Keratinocyte (primary cell): ENCODE measurements at regions not wholly inside any gene's neighbourhood (a gene's known extent, or its start where the extent isn't known, plus 50 kb on each side); places are given as distances from the start of the nearest gene placed in this dataset.

Experiments
- CTCF ChIP-seq, 3 experiments: IDR thresholded peaks in 1 of 3; conservative IDR thresholded peaks in 1 of 3; optimal IDR thresholded peaks in 1 of 3; 2 replicates in 2 of 3; 3 replicates in 1 of 3; pipeline versions ENCODE3 to v1.5.1; 2011; ENCODE audit warnings: low read length in 3 of 3, mild to moderate bottlenecking in 3 of 3, moderate library complexity in 2 of 3, control low read depth in 1 of 3, inconsistent platforms in 1 of 3; ENCODE audit not compliant: insufficient read depth in 2 of 3; ENCODE audit errors: extremely low read depth in 1 of 3
- EZH2 ChIP-seq: IDR thresholded peaks from one replicate; pipeline ENCODE4 v1.6.1; 2012; ENCODE audit warnings: inconsistent platforms, mild to moderate bottlenecking, low read length, moderate library complexity

GRCh38 chr2:2729246-2729645 lies 398.2 kb upstream of the MYT1L start:
- TF ChIP-seq CTCF (optimal IDR thresholded peaks at IDR 0.05 in 1 of 3, IDR thresholded peaks at IDR 0.05 in 1 of 3, conservative IDR thresholded peaks at IDR 0.05 in 1 of 3; ENCODE audit: extremely low read depth in 1 of 3, insufficient read depth in 2 of 3, low read length in 3 of 3) (no peak), EZH2 (no peak)
